Peyer's patch (tissue), 4 donors: ENCODE measurements at regions not wholly inside any gene's neighbourhood (a gene's known extent, or its start where the extent isn't known, plus 50 kb on each side); places are given as distances from the start of the nearest gene placed in this dataset.

Experiments
- DNase-seq, 3 donors: peaks; one replicate each; pipeline ENCODE4 v3.0.0-alpha.2; 2017 to 2019
- H3K27ac ChIP-seq, 4 donors: fragments of 200-600 bp; sonication (generic); one replicate each; pipeline ENCODE4 v1.5.1; 2016 to 2019
- H3K27me3 ChIP-seq, 2 donors: fragments of 200-600 bp; sonication (generic); one replicate each; pipeline ENCODE4 v1.5.1; 2019
- H3K36me3 ChIP-seq, 3 donors: fragments of 200-600 bp; sonication (generic); one replicate each; pipeline ENCODE4 v1.5.1; 2016 to 2019
- H3K4me1 ChIP-seq, 4 donors: fragments of 200-600 bp; sonication (generic); one replicate each; pipeline ENCODE4 v1.5.1; 2016 to 2019
- H3K4me3 ChIP-seq, 4 donors: fragments of 200-600 bp; sonication (generic); 1 replicate in 3 of 4; 2 replicates in 1 of 4; pipeline ENCODE4 v1.5.1; 2016 to 2019; ENCODE audit warnings: mild to moderate bottlenecking in 1 of 4
- H3K9me3 ChIP-seq, 4 donors: fragments of 200-600 bp; sonication (generic); one replicate each; pipeline ENCODE4 v1.5.1; 2016 to 2019; ENCODE audit warnings: mild to moderate bottlenecking in 1 of 4
- CTCF ChIP-seq, 6 experiments: fragments of 450-650 bp in 4 of 6; fragments of 200-600 bp in 2 of 6; sonication (generic) in 1 of 6; IDR thresholded peaks; one replicate each; pipeline ENCODE4 v1.5.1; 2017 to 2019; ENCODE audit warnings: antibody characterized with exemption in 6 of 6, mild to moderate bottlenecking in 3 of 6, moderate library complexity in 1 of 6
- POLR2A ChIP-seq, 2 donors: fragments of 450-650 bp; IDR thresholded peaks; one replicate each; pipeline ENCODE4 v1.5.1; 2017; ENCODE audit warnings: antibody characterized with exemption in 2 of 2, mild to moderate bottlenecking in 2 of 2, moderate library complexity in 2 of 2

GRCh38 chr3:72086042-72086742, 301.2 kb upstream of the PROK2 start:
- DNase-seq: no peak

GRCh38 chr3:72085036-72085435, 300.1 kb upstream of the PROK2 start:
- TF ChIP-seq CTCF (IDR thresholded peaks at IDR 0.05): no peak
- TF ChIP-seq POLR2A (IDR thresholded peaks at IDR 0.05): no peak
- peaks cover 0 to 9% (median 2%) of the 10 kb centered on the region in 4 donors for H3K4me1 ChIP-seq

More at GRCh38 chr3:72086042-72086742, 301.2 kb upstream of the PROK2 start:
- Histone ChIP-seq H3K9me3 (no peaks in the 10 kb centered on the region), H3K27me3 (no peaks in the 10 kb centered on the region), H3K36me3 (no peaks in the 10 kb centered on the region), H3K4me3 (no peak overlapping the region), H3K4me1 (peaks cover 0 to 9% (median 2%) of the 10 kb centered on the region in 4 donors), H3K27ac (no peak overlapping the region)
- TF ChIP-seq POLR2A (IDR thresholded peaks at IDR 0.05): no peak
- no peak for TF ChIP-seq CTCF (IDR thresholded peaks at IDR 0.05)

GRCh38 chr3:72082776-72083462, 298.0 kb upstream of the PROK2 start:
- Histone ChIP-seq H3K4me3 (no peak overlapping the region), H3K4me1 (peaks cover 0 to 9% (median 3%) of the 10 kb centered on the region in 4 donors), H3K27ac (peak overlapping the region in 1 of 4 donors; percentile 55), H3K9me3 (no peaks in the 10 kb centered on the region), H3K36me3 (no peaks in the 10 kb centered on the region), H3K27me3 (no peaks in the 10 kb centered on the region)
- DNase-seq: no peak
- TF ChIP-seq POLR2A (IDR thresholded peaks at IDR 0.05) (no peak), CTCF (IDR thresholded peaks at IDR 0.05) (no peak)

More at GRCh38 chr3:72085036-72085435, 300.1 kb upstream of the PROK2 start:
- Histone ChIP-seq H3K4me3 (no peak overlapping the region), H3K36me3 (no peaks in the 10 kb centered on the region), H3K27me3 (no peaks in the 10 kb centered on the region), H3K27ac (no peak overlapping the region), H3K9me3 (no peaks in the 10 kb centered on the region)
- DNase-seq: no peak

- H3K27ac ChIP-seq: peak overlapping the region in 2 of 4 donors; percentile 11 to 55
- no peak overlapping the region for H3K4me3 ChIP-seq
- peak in 2 of 3 donors; percentile 38 to 62 for DNase-seq
- no peaks in the 10 kb centered on the region for H3K9me3 ChIP-seq
- H3K4me1 ChIP-seq: peaks cover 0 to 9% (median 3%) of the 10 kb centered on the region in 4 donors
- no peaks in the 10 kb centered on the region for H3K36me3 ChIP-seq
- no peaks in the 10 kb centered on the region for H3K27me3 ChIP-seq
- TF ChIP-seq CTCF (IDR thresholded peaks at IDR 0.05) (no peak), POLR2A (IDR thresholded peaks at IDR 0.05) (no peak)
Measured at GRCh38 chr3:72082186-72082715, 297.3 kb upstream of the PROK2 start.

GRCh38 chr3:72081471-72082185, 296.7 kb upstream of the PROK2 start:
- H3K27me3 ChIP-seq: no peaks in the 10 kb centered on the region
- no peak for TF ChIP-seq POLR2A (IDR thresholded peaks at IDR 0.05)
- TF ChIP-seq CTCF (IDR thresholded peaks at IDR 0.05): no peak
- peaks cover 0 to 9% (median 3%) of the 10 kb centered on the region in 4 donors for H3K4me1 ChIP-seq
- no peaks in the 10 kb centered on the region for H3K9me3 ChIP-seq
- H3K27ac ChIP-seq: peak overlapping the region in 2 of 4 donors; percentile 11 to 55
- no peak overlapping the region for H3K4me3 ChIP-seq
- no peaks in the 10 kb centered on the region for H3K36me3 ChIP-seq
- DNase-seq: no peak
